Tibial nerve (tissue), 4 donors: ENCODE measurements at regions not wholly inside any gene's neighbourhood (a gene's known extent, or its start where the extent isn't known, plus 50 kb on each side); places are given as distances from the start of the nearest gene placed in this dataset.

Experiments
- CTCF ChIP-seq, 5 experiments: fragments of 200-600 bp in 3 of 5; fragments of 450-650 bp in 2 of 5; sonication (generic) in 3 of 5; IDR thresholded peaks; one replicate each; pipeline ENCODE4 v1.5.1; 2016 to 2019; ENCODE audit warnings: antibody characterized with exemption in 5 of 5, mild to moderate bottlenecking in 3 of 5, moderate library complexity in 2 of 5
- EP300 ChIP-seq, 2 donors: sonication (generic); formaldehyde crosslinking; IDR thresholded peaks; one replicate each; pipeline ENCODE4 v1.6.1; 2017; ENCODE audit warnings: antibody characterized with exemption in 2 of 2, mild to moderate bottlenecking in 1 of 2

- no peak for TF ChIP-seq EP300 (IDR thresholded peaks at IDR 0.05)
- TF ChIP-seq CTCF (IDR thresholded peaks at IDR 0.05) = no peak
Measured at GRCh38 chr4:180603791-180604190, 1639.4 kb upstream of the TENM3 start.
